Lower leg skin (tissue), 3 donors: ENCODE measurements at regions not wholly inside any gene's neighbourhood (a gene's known extent, or its start where the extent isn't known, plus 50 kb on each side); places are given as distances from the start of the nearest gene placed in this dataset.

Experiments
- CTCF ChIP-seq, 3 donors: fragments of 450-650 bp; IDR thresholded peaks; one replicate each; pipeline ENCODE4 v1.5.1; 2016; ENCODE audit warnings: antibody characterized with exemption in 3 of 3, mild to moderate bottlenecking in 3 of 3, moderate library complexity in 2 of 3
- POLR2A ChIP-seq, 2 donors: fragments of 450-650 bp; IDR thresholded peaks; one replicate each; pipeline ENCODE4 v1.6.1; 2016 to 2017; ENCODE audit warnings: antibody characterized with exemption in 2 of 2, mild to moderate bottlenecking in 1 of 2, moderate library complexity in 1 of 2

- no peak for TF ChIP-seq CTCF (IDR thresholded peaks at IDR 0.05)
- TF ChIP-seq POLR2A (IDR thresholded peaks at IDR 0.05), result no peak
These were observed 98.2 kb downstream of the GLRX3 start for GRCh38 chr10:130234171-130234965.
